Trophoblast cell (in vitro differentiated cells and primary cell): ENCODE measurements at regions not wholly inside any gene's neighbourhood (a gene's known extent, or its start where the extent isn't known, plus 50 kb on each side); places are given as distances from the start of the nearest gene placed in this dataset.
A peak's percentile ranks its signal among the peaks of the same experiment; 100 is the strongest.

Experiments used
- DNase-seq, 2 donors: peaks; one replicate each; pipeline ENCODE4 v3.0.0-alpha.2; 2016
- H2AFZ ChIP-seq: 2 replicates; pipeline ENCODE4 v1.6.1; 2013; ENCODE audit warnings: low read length, moderate library complexity, mild to moderate bottlenecking; ENCODE audit not compliant: insufficient read depth, poor library complexity
- H2AK5ac ChIP-seq: 2 replicates; pipeline ENCODE4 v1.6.1; 2013; ENCODE audit warnings: mild to moderate bottlenecking, low read length
- H2BK120ac ChIP-seq: 2 replicates; pipeline ENCODE4 v1.6.1; 2013; ENCODE audit warnings: low read length, mild to moderate bottlenecking, moderate library complexity; ENCODE audit not compliant: insufficient read depth, poor library complexity
- H2BK12ac ChIP-seq: 2 replicates; pipeline ENCODE4 v1.6.1; 2013; ENCODE audit warnings: mild to moderate bottlenecking, low read length, moderate library complexity
- H2BK5ac ChIP-seq: 2 replicates; pipeline ENCODE4 v1.6.1; 2013; ENCODE audit warnings: low read length, low read depth, moderate library complexity, mild to moderate bottlenecking; ENCODE audit not compliant: poor library complexity
- H3K14ac ChIP-seq: 2 replicates; pipeline ENCODE4 v1.6.1; 2013; ENCODE audit warnings: mild to moderate bottlenecking, low read length
- H3K18ac ChIP-seq: 2 replicates; pipeline ENCODE4 v1.6.1; 2013; ENCODE audit warnings: mild to moderate bottlenecking, low read length
- H3K23ac ChIP-seq: 2 replicates; pipeline ENCODE4 v1.6.1; 2013; ENCODE audit warnings: low read length
- H3K27ac ChIP-seq: 2 replicates; pipeline ENCODE4 v1.5.1; 2013; ENCODE audit warnings: low read depth, mild to moderate bottlenecking, inconsistent platforms, low read length, moderate library complexity
- H3K27me3 ChIP-seq: 2 replicates; pipeline ENCODE4 v1.6.1; 2013; ENCODE audit warnings: inconsistent platforms, mild to moderate bottlenecking, low read length, moderate library complexity; ENCODE audit not compliant: insufficient read depth
- H3K36me3 ChIP-seq, 2 experiments: 1 replicate in 1 of 2; 2 replicates in 1 of 2; pipeline ENCODE4 v1.6.1; 2013; ENCODE audit warnings: low read length in 2 of 2, mild to moderate bottlenecking in 2 of 2, moderate library complexity in 1 of 2; ENCODE audit not compliant: insufficient read depth in 2 of 2, control insufficient read depth in 1 of 2
- H3K4ac ChIP-seq: 2 replicates; pipeline ENCODE4 v1.6.1; 2013; ENCODE audit warnings: low read depth, mild to moderate bottlenecking, low read length, moderate library complexity
- H3K4me1 ChIP-seq, 2 experiments: 1 replicate in 1 of 2; 2 replicates in 1 of 2; pipeline ENCODE4 v1.6.1; 2013; ENCODE audit warnings: low read length in 2 of 2, mild to moderate bottlenecking in 2 of 2, moderate library complexity in 1 of 2; ENCODE audit not compliant: insufficient read depth in 2 of 2, control insufficient read depth in 1 of 2
- H3K4me2 ChIP-seq: 2 replicates; pipeline ENCODE4 v1.6.1; 2013; ENCODE audit warnings: inconsistent platforms, mild to moderate bottlenecking, low read length, moderate library complexity
- H3K4me3 ChIP-seq: 2 replicates; pipeline ENCODE4 v1.5.1; 2013; ENCODE audit warnings: mild to moderate bottlenecking, low read depth, low read length, inconsistent platforms
- H3K79me1 ChIP-seq: one replicate; pipeline ENCODE4 v1.6.1; 2013; ENCODE audit warnings: low read length
- H3K79me2 ChIP-seq: 2 replicates; pipeline ENCODE4 v1.6.1; 2013; ENCODE audit warnings: low read length, mild to moderate bottlenecking; ENCODE audit not compliant: control insufficient read depth, insufficient read depth, poor library complexity
- H3K9ac ChIP-seq: 2 replicates; pipeline ENCODE4 v1.6.1; 2013; ENCODE audit warnings: mild to moderate bottlenecking, low read length
- H3K9me3 ChIP-seq: 2 replicates; pipeline ENCODE4 v1.6.1; 2013; ENCODE audit warnings: low read depth, mild to moderate bottlenecking, control low read depth, inconsistent platforms, low read length; ENCODE audit not compliant: insufficient read depth
- H4K12ac ChIP-seq: 2 replicates; pipeline ENCODE4 v1.6.1; 2013; ENCODE audit warnings: low read depth, mild to moderate bottlenecking, low read length, moderate library complexity
- H4K8ac ChIP-seq: 2 replicates; pipeline ENCODE4 v1.6.1; 2013; ENCODE audit warnings: low read depth, mild to moderate bottlenecking, low read length, moderate library complexity
- H4K91ac ChIP-seq: one replicate; pipeline ENCODE4 v1.6.1; 2013; ENCODE audit warnings: low read depth, mild to moderate bottlenecking, low read length, moderate library complexity
- WGBS: extraction: QIAGEN DNeasy Blood & Tissue Kit; methylation state at CpG from one replicate; pipeline ENCODE4 v1.1.7; 2013; ENCODE audit warnings: missing lambda C conversion rate; ENCODE audit not compliant: insufficient read length, insufficient coverage; ENCODE audit errors: extremely low coverage; 5-methylcytosine and 5-hydroxymethylcytosine counted together

DNA sequence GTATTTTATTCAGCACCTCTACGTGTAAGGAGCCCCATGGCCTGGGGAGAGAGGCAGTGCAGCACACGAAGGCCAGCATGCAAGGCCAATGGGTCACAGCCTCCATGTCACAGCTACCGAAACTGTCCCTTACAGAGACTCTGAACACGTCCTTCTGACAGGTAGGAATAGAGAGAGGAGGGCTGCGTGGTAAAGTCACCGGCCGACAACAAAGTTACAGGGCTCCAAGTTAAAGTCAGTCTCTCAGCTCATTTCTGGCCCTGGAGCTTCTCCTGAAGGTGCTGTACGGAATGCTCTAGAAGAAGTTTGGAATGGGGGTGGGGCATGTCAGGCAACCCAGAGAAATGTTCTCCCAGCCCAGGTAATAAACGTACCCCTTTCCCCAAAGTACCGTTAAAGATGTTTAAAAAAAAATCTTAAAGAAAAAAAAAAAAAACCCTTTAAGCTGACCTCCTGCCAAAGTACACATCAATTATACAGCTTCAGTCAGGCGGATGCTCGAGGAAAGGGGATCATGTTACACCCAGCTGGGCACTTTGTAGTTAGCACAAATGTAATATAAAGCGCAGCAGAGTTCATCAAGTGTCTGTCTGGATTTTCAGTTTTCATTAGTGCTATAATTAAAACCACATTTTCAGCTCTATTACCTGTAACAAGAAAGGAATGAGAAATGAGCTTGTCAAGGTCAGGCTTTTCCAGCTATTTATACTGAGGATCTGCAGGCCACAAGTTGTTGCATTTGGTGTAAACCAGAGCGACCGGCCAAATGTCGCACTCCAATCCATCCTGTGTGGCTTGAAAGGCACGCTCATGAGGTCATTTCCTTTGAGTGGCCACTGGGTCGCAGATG lies 53.3 kb upstream of the CDKN3 start:
- no peak for DNase-seq
- no peak overlapping the region for H3K14ac ChIP-seq
- H4K12ac ChIP-seq, result no peak overlapping the region
- H3K23ac ChIP-seq, result no peak overlapping the region
- H2AFZ ChIP-seq, result no peak overlapping the region
- H3K4ac ChIP-seq, result no peak overlapping the region
- H2BK5ac ChIP-seq, result no peak overlapping the region
- H3K4me2 ChIP-seq, result no peak overlapping the region
- H2BK12ac ChIP-seq, result no peak overlapping the region
- no peaks in the 10 kb centered on the region for H3K27me3 ChIP-seq
- no peaks in the 10 kb centered on the region for H3K79me1 ChIP-seq
- H2BK120ac ChIP-seq, result no peak overlapping the region
- H3K4me3 ChIP-seq, result no peak overlapping the region
- H3K4me1 ChIP-seq, result peaks cover 2 to 5% of the 10 kb centered on the region in 2 experiments
- no peak overlapping the region for H3K18ac ChIP-seq
- no peak overlapping the region for H3K27ac ChIP-seq
- H3K36me3 ChIP-seq, result no peaks in the 10 kb centered on the region
- H4K91ac ChIP-seq, result no peak overlapping the region
- no peak overlapping the region for H2AK5ac ChIP-seq
- no peaks in the 10 kb centered on the region for H3K9me3 ChIP-seq
- peak overlapping the region; percentile 20 for H3K9ac ChIP-seq
- H3K79me2 ChIP-seq, result no peaks in the 10 kb centered on the region
- WGBS, result no CpG with 5 or more reads among the region's 18 CpGs
- H4K8ac ChIP-seq, result no peak overlapping the region

- no peak overlapping the region for H3K23ac ChIP-seq
- H3K27me3 ChIP-seq, result no peaks in the 10 kb centered on the region
- H3K9ac ChIP-seq, result no peak overlapping the region
- no peak overlapping the region for H3K4ac ChIP-seq
- H4K91ac ChIP-seq, result no peak overlapping the region
- H4K8ac ChIP-seq, result no peak overlapping the region
- H2BK5ac ChIP-seq, result no peak overlapping the region
- no peak overlapping the region for H3K14ac ChIP-seq
- H3K36me3 ChIP-seq, result no peaks in the 10 kb centered on the region
- H4K12ac ChIP-seq, result no peak overlapping the region
- H3K79me2 ChIP-seq, result no peaks in the 10 kb centered on the region
- H3K27ac ChIP-seq, result no peak overlapping the region
- no peak overlapping the region for H3K4me2 ChIP-seq
- no peaks in the 10 kb centered on the region for H3K79me1 ChIP-seq
- no peak overlapping the region for H3K18ac ChIP-seq
- no peak overlapping the region for H2BK12ac ChIP-seq
- peaks cover 2 to 5% of the 10 kb centered on the region in 2 experiments for H3K4me1 ChIP-seq
- DNase-seq, result no peak
- no peaks in the 10 kb centered on the region for H3K9me3 ChIP-seq
- no CpG with 5 or more reads among the region's 6 CpGs for WGBS
- H3K4me3 ChIP-seq, result no peak overlapping the region
- H2BK120ac ChIP-seq, result no peak overlapping the region
- H2AK5ac ChIP-seq, result no peak overlapping the region
- H2AFZ ChIP-seq, result no peak overlapping the region
Observed at GRCh38 chr14:54344445-54344844, 52.4 kb upstream of the CDKN3 start.

- H2BK12ac ChIP-seq, result no peak overlapping the region
- no peaks in the 10 kb centered on the region for H3K79me2 ChIP-seq
- no peak overlapping the region for H3K4ac ChIP-seq
- H4K91ac ChIP-seq, result no peak overlapping the region
- H3K18ac ChIP-seq, result no peak overlapping the region
- no peak overlapping the region for H2BK120ac ChIP-seq
- H3K9me3 ChIP-seq, result no peaks in the 10 kb centered on the region
- no peak overlapping the region for H3K27ac ChIP-seq
- H3K4me1 ChIP-seq, result peaks cover 2 to 5% of the 10 kb centered on the region in 2 experiments
- H3K23ac ChIP-seq, result no peak overlapping the region
- H4K12ac ChIP-seq, result no peak overlapping the region
- no peaks in the 10 kb centered on the region for H3K36me3 ChIP-seq
- no peak overlapping the region for H3K9ac ChIP-seq
- no peak overlapping the region for H2AK5ac ChIP-seq
- no peak overlapping the region for H3K4me2 ChIP-seq
- no peaks in the 10 kb centered on the region for H3K27me3 ChIP-seq
- WGBS, result no CpG with 5 or more reads among the region's 5 CpGs
- H3K14ac ChIP-seq, result no peak overlapping the region
- no peak overlapping the region for H2BK5ac ChIP-seq
- DNase-seq, result no peak
- H3K4me3 ChIP-seq, result no peak overlapping the region
- no peaks in the 10 kb centered on the region for H3K79me1 ChIP-seq
- no peak overlapping the region for H2AFZ ChIP-seq
- no peak overlapping the region for H4K8ac ChIP-seq
Observed at GRCh38 chr14:54346257-54346656, 50.5 kb upstream of the CDKN3 start.
